ENCODE measurements at regions not wholly inside any gene's neighbourhood (a gene's known extent, or its start where the extent isn't known, plus 50 kb on each side); places are given as distances from the start of the nearest gene placed in this dataset.

DNA sequence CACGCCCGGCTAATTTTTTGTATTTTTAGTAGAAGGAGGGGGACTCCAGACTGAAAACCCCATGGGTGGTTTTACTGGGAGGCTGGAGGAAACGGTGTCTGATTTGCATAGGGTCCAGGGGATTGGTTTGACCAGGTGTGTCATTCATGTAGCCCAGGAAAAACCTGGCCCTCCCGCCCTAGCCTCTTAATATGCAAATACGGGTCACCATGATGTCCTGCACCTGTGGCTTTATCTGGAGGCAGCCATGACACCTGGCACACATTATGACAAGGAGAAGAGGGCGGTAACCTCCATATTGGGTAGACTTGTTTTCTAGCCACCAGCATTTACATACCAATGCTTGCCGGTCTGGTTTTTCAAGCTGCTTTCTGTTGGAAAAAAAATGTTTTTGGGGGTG is 68.0 kb downstream of the TRIL start:
- Histone ChIP-seq H3K9ac (ENCODE audit: low read length) (no peak overlapping the region), H3K9me3 (ENCODE audit: control insufficient read depth, low read length) (no peaks in the 10 kb centered on the region), H2BK15ac (ENCODE audit: low read depth, poor library complexity, severe bottlenecking) (no peak overlapping the region), H4K91ac (ENCODE audit: low read length) (no peak overlapping the region), H2AFZ (ENCODE audit: low read depth, low read length) (no peak overlapping the region), H4K8ac (ENCODE audit: low read length) (no peak overlapping the region), H2BK12ac (ENCODE audit: low read length in 2 of 2) (no peak overlapping the region), H3K27me3 (ENCODE audit: control insufficient read depth in 1 of 2, insufficient read depth in 1 of 2, low read length in 2 of 2) (no peaks in the 10 kb centered on the region), H3K4me3 (ENCODE audit: insufficient read depth in 1 of 2, low read depth in 1 of 2, low read length in 2 of 2) (no peak overlapping the region), H2AK5ac (ENCODE audit: low read length, severe bottlenecking) (peak overlapping the region; percentile 89), H3K4ac (ENCODE audit: low read depth in 1 of 2, low read length in 2 of 2) (no peak overlapping the region), H3K18ac (ENCODE audit: low read depth in 1 of 2, low read length in 2 of 2) (no peak overlapping the region), H3K23ac (ENCODE audit: low read length in 2 of 2) (no peak overlapping the region), H3K27ac (ENCODE audit: low read length, poor library complexity, severe bottlenecking) (peak overlapping the region; percentile 56), H2BK5ac (ENCODE audit: low read depth, low read length, poor library complexity, severe bottlenecking) (no peak overlapping the region), H3K79me1 (replicated peaks; ENCODE audit: low read length, poor library complexity, severe bottlenecking) (no peaks in the 10 kb centered on the region), H3K14ac (ENCODE audit: low read length in 2 of 2) (no peak overlapping the region), H3K4me2 (ENCODE audit: low read length, poor library complexity, severe bottlenecking) (no peak overlapping the region), H3K36me3 (ENCODE audit: control insufficient read depth in 1 of 2, insufficient read depth in 2 of 2, low read depth in 1 of 2, low read length in 2 of 2) (no peaks in the 10 kb centered on the region), H3K4me1 (ENCODE audit: control insufficient read depth, insufficient read depth, low read depth, low read length) (peaks cover 7% of the 10 kb centered on the region), H2BK120ac (ENCODE audit: low read depth, low read length) (no peak overlapping the region)
- DNase-seq: no peak
- 70% methylated on average over 7 of the region's 7 CpGs for WGBS

DNA sequence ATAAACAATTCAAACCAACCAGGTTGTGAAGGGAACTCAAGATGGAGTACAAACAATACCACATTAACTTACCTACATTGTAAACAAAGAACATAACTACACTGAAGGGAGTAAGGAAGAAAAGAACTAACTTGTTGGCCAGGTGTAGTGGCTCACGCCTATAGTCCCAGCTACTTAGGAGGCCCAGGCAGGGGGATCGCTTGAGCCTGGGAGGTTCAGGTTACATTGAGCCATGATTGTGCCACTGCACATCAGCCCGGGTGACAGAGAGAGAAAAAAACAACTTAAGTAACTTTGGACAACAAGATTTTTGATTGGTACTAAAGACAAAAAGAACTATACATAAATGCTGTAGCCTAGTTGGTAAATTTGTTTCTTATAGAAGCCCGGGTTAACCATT is 68.8 kb downstream of the TRIL start:
- peak overlapping the region; percentile 80 for H2AK5ac ChIP-seq (ENCODE audit: low read length, severe bottlenecking)
- no peak overlapping the region for H3K23ac ChIP-seq (ENCODE audit: low read length in 2 of 2)
- H3K18ac ChIP-seq (ENCODE audit: low read depth in 1 of 2, low read length in 2 of 2): no peak overlapping the region
- no peak overlapping the region for H2BK12ac ChIP-seq (ENCODE audit: low read length in 2 of 2)
- no peaks in the 10 kb centered on the region for H3K36me3 ChIP-seq (ENCODE audit: control insufficient read depth in 1 of 2, insufficient read depth in 2 of 2, low read depth in 1 of 2, low read length in 2 of 2)
- no peak overlapping the region for H3K4ac ChIP-seq (ENCODE audit: low read depth in 1 of 2, low read length in 2 of 2)
- no peak overlapping the region for H3K14ac ChIP-seq (ENCODE audit: low read length in 2 of 2)
- DNase-seq: no peak
- no peaks in the 10 kb centered on the region for H3K79me1 ChIP-seq (replicated peaks; ENCODE audit: low read length, poor library complexity, severe bottlenecking)
- H2BK15ac ChIP-seq (ENCODE audit: low read depth, poor library complexity, severe bottlenecking): no peak overlapping the region
- no peak overlapping the region for H3K27ac ChIP-seq (ENCODE audit: low read length, poor library complexity, severe bottlenecking)
- H3K4me2 ChIP-seq (ENCODE audit: low read length, poor library complexity, severe bottlenecking): no peak overlapping the region
- no peak overlapping the region for H3K9ac ChIP-seq (ENCODE audit: low read length)
- no peaks in the 10 kb centered on the region for H3K9me3 ChIP-seq (ENCODE audit: control insufficient read depth, low read length)
- H4K8ac ChIP-seq (ENCODE audit: low read length): no peak overlapping the region
- no peak overlapping the region for H4K91ac ChIP-seq (ENCODE audit: low read length)
- H3K4me3 ChIP-seq (ENCODE audit: insufficient read depth in 1 of 2, low read depth in 1 of 2, low read length in 2 of 2): no peak overlapping the region
- H2BK120ac ChIP-seq (ENCODE audit: low read depth, low read length): no peak overlapping the region
- H2AFZ ChIP-seq (ENCODE audit: low read depth, low read length): no peak overlapping the region
- H2BK5ac ChIP-seq (ENCODE audit: low read depth, low read length, poor library complexity, severe bottlenecking): no peak overlapping the region
- WGBS: 81% methylated on average over 3 of the region's 4 CpGs
- peaks cover 7% of the 10 kb centered on the region for H3K4me1 ChIP-seq (ENCODE audit: control insufficient read depth, insufficient read depth, low read depth, low read length)
- no peaks in the 10 kb centered on the region for H3K27me3 ChIP-seq (ENCODE audit: control insufficient read depth in 1 of 2, insufficient read depth in 1 of 2, low read length in 2 of 2)

DNA sequence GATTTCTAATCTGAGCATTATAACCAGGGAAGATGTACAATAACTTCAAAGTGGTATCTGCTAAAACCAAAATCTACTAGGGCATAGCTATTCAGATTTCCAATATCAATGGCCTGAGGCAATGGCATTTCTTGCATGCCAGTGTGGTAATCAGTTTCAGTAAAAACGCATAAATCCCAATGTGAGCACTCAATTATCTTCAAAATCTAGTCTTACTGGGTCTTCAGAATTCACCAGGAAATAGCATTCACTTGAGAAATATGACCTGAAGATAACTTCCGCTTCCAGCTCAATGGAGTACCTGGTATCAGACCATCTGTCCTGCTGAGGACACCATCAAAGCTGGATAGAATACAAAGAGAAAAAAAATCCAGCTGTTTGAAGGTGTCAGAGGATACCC is 72.4 kb downstream of the TRIL start:
- H3K4me2 ChIP-seq (ENCODE audit: low read length, poor library complexity, severe bottlenecking): no peak overlapping the region
- H3K9ac ChIP-seq (ENCODE audit: low read length): no peak overlapping the region
- no peak overlapping the region for H3K23ac ChIP-seq (ENCODE audit: low read length in 2 of 2)
- no peak overlapping the region for H2BK15ac ChIP-seq (ENCODE audit: low read depth, poor library complexity, severe bottlenecking)
- no peak overlapping the region for H3K4ac ChIP-seq (ENCODE audit: low read depth in 1 of 2, low read length in 2 of 2)
- H3K36me3 ChIP-seq (ENCODE audit: control insufficient read depth in 1 of 2, insufficient read depth in 2 of 2, low read depth in 1 of 2, low read length in 2 of 2): no peaks in the 10 kb centered on the region
- no peak overlapping the region for H3K18ac ChIP-seq (ENCODE audit: low read depth in 1 of 2, low read length in 2 of 2)
- H3K27me3 ChIP-seq (ENCODE audit: control insufficient read depth in 1 of 2, insufficient read depth in 1 of 2, low read length in 2 of 2): peaks cover 0 to 6% of the 10 kb centered on the region in 2 experiments
- peaks cover 2% of the 10 kb centered on the region for H3K4me1 ChIP-seq (ENCODE audit: control insufficient read depth, insufficient read depth, low read depth, low read length)
- no peak overlapping the region for H2AFZ ChIP-seq (ENCODE audit: low read depth, low read length)
- no peak overlapping the region for H2AK5ac ChIP-seq (ENCODE audit: low read length, severe bottlenecking)
- no peak overlapping the region for H3K4me3 ChIP-seq (ENCODE audit: insufficient read depth in 1 of 2, low read depth in 1 of 2, low read length in 2 of 2)
- no peak overlapping the region for H2BK12ac ChIP-seq (ENCODE audit: low read length in 2 of 2)
- no peaks in the 10 kb centered on the region for H3K79me1 ChIP-seq (replicated peaks; ENCODE audit: low read length, poor library complexity, severe bottlenecking)
- H4K8ac ChIP-seq (ENCODE audit: low read length): no peak overlapping the region
- H2BK120ac ChIP-seq (ENCODE audit: low read depth, low read length): no peak overlapping the region
- 94% methylated on average over 2 of the region's 2 CpGs for WGBS
- no peak overlapping the region for H3K27ac ChIP-seq (ENCODE audit: low read length, poor library complexity, severe bottlenecking)
- DNase-seq: no peak
- H4K91ac ChIP-seq (ENCODE audit: low read length): no peak overlapping the region
- no peak overlapping the region for H2BK5ac ChIP-seq (ENCODE audit: low read depth, low read length, poor library complexity, severe bottlenecking)
- H3K14ac ChIP-seq (ENCODE audit: low read length in 2 of 2): no peak overlapping the region
- no peaks in the 10 kb centered on the region for H3K9me3 ChIP-seq (ENCODE audit: control insufficient read depth, low read length)

DNA sequence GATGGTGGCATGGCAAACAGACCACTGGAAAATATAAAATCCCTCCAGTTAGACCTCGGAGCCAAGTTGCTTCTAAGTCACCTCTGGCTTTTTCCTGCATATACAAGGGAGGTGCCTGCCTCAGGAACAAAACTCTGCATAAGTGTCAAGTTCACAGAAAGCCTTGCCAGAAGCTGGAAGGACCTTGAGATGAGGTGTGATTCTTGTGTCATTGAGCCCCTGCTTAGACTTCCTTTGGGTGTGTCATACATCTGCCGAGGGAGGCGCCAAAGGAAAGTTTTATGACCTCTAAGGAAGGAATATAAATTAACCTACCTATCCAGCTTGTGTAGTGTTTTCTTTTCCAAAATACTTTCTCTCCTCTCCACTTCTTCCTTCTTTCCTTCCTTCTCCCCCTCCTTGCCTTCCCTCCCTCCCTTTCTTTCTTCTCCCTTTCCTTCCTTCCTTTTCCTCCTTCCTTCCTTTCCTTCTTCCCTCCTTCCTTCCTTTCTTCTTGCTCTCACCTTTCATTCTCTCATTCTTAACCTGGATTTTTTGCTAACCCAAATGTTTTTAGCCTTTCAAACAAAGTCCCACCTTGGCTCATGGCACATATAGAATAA is 75.2 kb downstream of the TRIL start:
- Histone ChIP-seq H2BK15ac (ENCODE audit: low read depth, poor library complexity, severe bottlenecking) (no peak overlapping the region), H2BK5ac (ENCODE audit: low read depth, low read length, poor library complexity, severe bottlenecking) (no peak overlapping the region), H3K27ac (ENCODE audit: low read length, poor library complexity, severe bottlenecking) (no peak overlapping the region), H3K27me3 (ENCODE audit: control insufficient read depth in 1 of 2, insufficient read depth in 1 of 2, low read length in 2 of 2) (peaks cover 0 to 6% of the 10 kb centered on the region in 2 experiments), H3K79me1 (replicated peaks; ENCODE audit: low read length, poor library complexity, severe bottlenecking) (no peaks in the 10 kb centered on the region), H2AK5ac (ENCODE audit: low read length, severe bottlenecking) (no peak overlapping the region), H3K9ac (ENCODE audit: low read length) (no peak overlapping the region), H4K91ac (ENCODE audit: low read length) (no peak overlapping the region), H3K23ac (ENCODE audit: low read length in 2 of 2) (no peak overlapping the region), H3K4me1 (ENCODE audit: control insufficient read depth, insufficient read depth, low read depth, low read length) (no peaks in the 10 kb centered on the region), H3K4ac (ENCODE audit: low read depth in 1 of 2, low read length in 2 of 2) (no peak overlapping the region), H3K4me3 (ENCODE audit: insufficient read depth in 1 of 2, low read depth in 1 of 2, low read length in 2 of 2) (no peak overlapping the region), H3K4me2 (ENCODE audit: low read length, poor library complexity, severe bottlenecking) (no peak overlapping the region), H2AFZ (ENCODE audit: low read depth, low read length) (no peak overlapping the region), H3K14ac (ENCODE audit: low read length in 2 of 2) (no peak overlapping the region), H3K9me3 (ENCODE audit: control insufficient read depth, low read length) (no peaks in the 10 kb centered on the region), H3K18ac (ENCODE audit: low read depth in 1 of 2, low read length in 2 of 2) (no peak overlapping the region), H3K36me3 (ENCODE audit: control insufficient read depth in 1 of 2, insufficient read depth in 2 of 2, low read depth in 1 of 2, low read length in 2 of 2) (no peaks in the 10 kb centered on the region), H2BK12ac (ENCODE audit: low read length in 2 of 2) (no peak overlapping the region), H2BK120ac (ENCODE audit: low read depth, low read length) (no peak overlapping the region), H4K8ac (ENCODE audit: low read length) (no peak overlapping the region)
- DNase-seq: no peak
- 82% methylated on average over 3 of the region's 3 CpGs for WGBS

All from mesenchymal stem cell (in vitro differentiated cells and primary cell).